Trophoblast cell (in vitro differentiated cells and primary cell): ENCODE measurements at regions not wholly inside any gene's neighbourhood (a gene's known extent, or its start where the extent isn't known, plus 50 kb on each side); places are given as distances from the start of the nearest gene placed in this dataset.

Experiments used
- DNase-seq, 2 donors: peaks; one replicate each; pipeline ENCODE4 v3.0.0-alpha.2; 2016
- H2AFZ ChIP-seq: 2 replicates; pipeline ENCODE4 v1.6.1; 2013; ENCODE audit warnings: low read length, moderate library complexity, mild to moderate bottlenecking; ENCODE audit not compliant: insufficient read depth, poor library complexity
- H2AK5ac ChIP-seq: 2 replicates; pipeline ENCODE4 v1.6.1; 2013; ENCODE audit warnings: mild to moderate bottlenecking, low read length
- H2BK120ac ChIP-seq: 2 replicates; pipeline ENCODE4 v1.6.1; 2013; ENCODE audit warnings: low read length, mild to moderate bottlenecking, moderate library complexity; ENCODE audit not compliant: insufficient read depth, poor library complexity
- H2BK12ac ChIP-seq: 2 replicates; pipeline ENCODE4 v1.6.1; 2013; ENCODE audit warnings: mild to moderate bottlenecking, low read length, moderate library complexity
- H2BK5ac ChIP-seq: 2 replicates; pipeline ENCODE4 v1.6.1; 2013; ENCODE audit warnings: low read length, low read depth, moderate library complexity, mild to moderate bottlenecking; ENCODE audit not compliant: poor library complexity
- H3K14ac ChIP-seq: 2 replicates; pipeline ENCODE4 v1.6.1; 2013; ENCODE audit warnings: mild to moderate bottlenecking, low read length
- H3K18ac ChIP-seq: 2 replicates; pipeline ENCODE4 v1.6.1; 2013; ENCODE audit warnings: mild to moderate bottlenecking, low read length
- H3K23ac ChIP-seq: 2 replicates; pipeline ENCODE4 v1.6.1; 2013; ENCODE audit warnings: low read length
- H3K27ac ChIP-seq: 2 replicates; pipeline ENCODE4 v1.5.1; 2013; ENCODE audit warnings: low read depth, mild to moderate bottlenecking, inconsistent platforms, low read length, moderate library complexity
- H3K27me3 ChIP-seq: 2 replicates; pipeline ENCODE4 v1.6.1; 2013; ENCODE audit warnings: inconsistent platforms, mild to moderate bottlenecking, low read length, moderate library complexity; ENCODE audit not compliant: insufficient read depth
- H3K36me3 ChIP-seq, 2 experiments: 1 replicate in 1 of 2; 2 replicates in 1 of 2; pipeline ENCODE4 v1.6.1; 2013; ENCODE audit warnings: low read length in 2 of 2, mild to moderate bottlenecking in 2 of 2, moderate library complexity in 1 of 2; ENCODE audit not compliant: insufficient read depth in 2 of 2, control insufficient read depth in 1 of 2
- H3K4ac ChIP-seq: 2 replicates; pipeline ENCODE4 v1.6.1; 2013; ENCODE audit warnings: low read depth, mild to moderate bottlenecking, low read length, moderate library complexity
- H3K4me1 ChIP-seq, 2 experiments: 1 replicate in 1 of 2; 2 replicates in 1 of 2; pipeline ENCODE4 v1.6.1; 2013; ENCODE audit warnings: low read length in 2 of 2, mild to moderate bottlenecking in 2 of 2, moderate library complexity in 1 of 2; ENCODE audit not compliant: insufficient read depth in 2 of 2, control insufficient read depth in 1 of 2
- H3K4me2 ChIP-seq: 2 replicates; pipeline ENCODE4 v1.6.1; 2013; ENCODE audit warnings: inconsistent platforms, mild to moderate bottlenecking, low read length, moderate library complexity
- H3K4me3 ChIP-seq: 2 replicates; pipeline ENCODE4 v1.5.1; 2013; ENCODE audit warnings: mild to moderate bottlenecking, low read depth, low read length, inconsistent platforms
- H3K79me1 ChIP-seq: one replicate; pipeline ENCODE4 v1.6.1; 2013; ENCODE audit warnings: low read length
- H3K79me2 ChIP-seq: 2 replicates; pipeline ENCODE4 v1.6.1; 2013; ENCODE audit warnings: low read length, mild to moderate bottlenecking; ENCODE audit not compliant: control insufficient read depth, insufficient read depth, poor library complexity
- H3K9ac ChIP-seq: 2 replicates; pipeline ENCODE4 v1.6.1; 2013; ENCODE audit warnings: mild to moderate bottlenecking, low read length
- H3K9me3 ChIP-seq: 2 replicates; pipeline ENCODE4 v1.6.1; 2013; ENCODE audit warnings: low read depth, mild to moderate bottlenecking, control low read depth, inconsistent platforms, low read length; ENCODE audit not compliant: insufficient read depth
- H4K12ac ChIP-seq: 2 replicates; pipeline ENCODE4 v1.6.1; 2013; ENCODE audit warnings: low read depth, mild to moderate bottlenecking, low read length, moderate library complexity
- H4K8ac ChIP-seq: 2 replicates; pipeline ENCODE4 v1.6.1; 2013; ENCODE audit warnings: low read depth, mild to moderate bottlenecking, low read length, moderate library complexity
- H4K91ac ChIP-seq: one replicate; pipeline ENCODE4 v1.6.1; 2013; ENCODE audit warnings: low read depth, mild to moderate bottlenecking, low read length, moderate library complexity
- WGBS: extraction: QIAGEN DNeasy Blood & Tissue Kit; methylation state at CpG from one replicate; pipeline ENCODE4 v1.1.7; 2013; ENCODE audit warnings: missing lambda C conversion rate; ENCODE audit not compliant: insufficient read length, insufficient coverage; ENCODE audit errors: extremely low coverage; 5-methylcytosine and 5-hydroxymethylcytosine counted together

DNA sequence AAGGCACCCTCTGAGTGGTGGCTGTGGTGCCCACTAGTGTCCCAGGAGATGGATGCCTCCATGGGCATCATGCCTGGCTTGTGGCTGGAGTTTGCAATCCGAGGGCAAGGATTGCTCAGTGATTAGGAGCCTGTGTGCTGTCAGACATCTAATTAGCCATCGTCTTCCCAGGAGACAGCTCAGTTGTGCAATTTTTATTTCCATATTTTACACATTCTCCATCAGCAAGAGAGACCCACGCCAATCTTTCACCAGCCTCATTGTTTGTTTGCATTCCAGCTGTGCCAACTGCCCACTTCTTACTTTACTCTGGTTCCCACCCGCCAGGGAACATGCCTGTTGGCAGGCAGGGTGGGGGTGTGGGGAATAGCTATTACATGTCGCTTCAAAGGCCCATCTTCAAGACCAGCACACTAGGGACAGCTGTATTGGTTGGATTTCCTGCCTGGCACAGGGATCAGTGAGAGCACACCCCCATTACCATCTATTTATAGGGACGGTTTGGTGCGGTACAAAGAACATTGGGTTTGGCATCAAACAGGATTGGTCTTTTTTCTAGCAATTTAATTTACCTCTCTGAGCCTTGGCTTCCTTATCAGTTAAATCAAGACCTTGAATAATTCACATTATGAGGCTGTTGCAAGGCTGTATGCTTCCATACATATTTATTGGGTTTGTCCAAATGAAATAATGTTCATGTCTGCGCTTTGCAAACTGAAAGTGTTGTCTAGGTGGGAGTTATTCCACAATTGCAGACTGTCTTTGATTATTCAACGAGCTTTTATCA is 80.7 kb upstream of the NAV2 start:
- H3K4ac ChIP-seq: no peak overlapping the region
- no peak overlapping the region for H3K23ac ChIP-seq
- H3K9me3 ChIP-seq: no peaks in the 10 kb centered on the region
- H3K18ac ChIP-seq: no peak overlapping the region
- DNase-seq: no peak
- no peak overlapping the region for H3K4me3 ChIP-seq
- H3K14ac ChIP-seq: no peak overlapping the region
- no peak overlapping the region for H4K8ac ChIP-seq
- no peak overlapping the region for H3K4me2 ChIP-seq
- no peaks in the 10 kb centered on the region for H3K79me1 ChIP-seq
- no peaks in the 10 kb centered on the region for H3K27me3 ChIP-seq
- H4K12ac ChIP-seq: no peak overlapping the region
- H2AK5ac ChIP-seq: no peak overlapping the region
- H3K4me1 ChIP-seq: peaks cover 2 to 7% of the 10 kb centered on the region in 2 experiments
- H3K9ac ChIP-seq: no peak overlapping the region
- H3K36me3 ChIP-seq: no peaks in the 10 kb centered on the region
- no peak overlapping the region for H2BK5ac ChIP-seq
- H2BK12ac ChIP-seq: no peak overlapping the region
- no peaks in the 10 kb centered on the region for H3K79me2 ChIP-seq
- H2BK120ac ChIP-seq: no peak overlapping the region
- H4K91ac ChIP-seq: no peak overlapping the region
- no CpG with 5 or more reads among the region's 9 CpGs for WGBS
- H3K27ac ChIP-seq: no peak overlapping the region
- no peak overlapping the region for H2AFZ ChIP-seq

DNA sequence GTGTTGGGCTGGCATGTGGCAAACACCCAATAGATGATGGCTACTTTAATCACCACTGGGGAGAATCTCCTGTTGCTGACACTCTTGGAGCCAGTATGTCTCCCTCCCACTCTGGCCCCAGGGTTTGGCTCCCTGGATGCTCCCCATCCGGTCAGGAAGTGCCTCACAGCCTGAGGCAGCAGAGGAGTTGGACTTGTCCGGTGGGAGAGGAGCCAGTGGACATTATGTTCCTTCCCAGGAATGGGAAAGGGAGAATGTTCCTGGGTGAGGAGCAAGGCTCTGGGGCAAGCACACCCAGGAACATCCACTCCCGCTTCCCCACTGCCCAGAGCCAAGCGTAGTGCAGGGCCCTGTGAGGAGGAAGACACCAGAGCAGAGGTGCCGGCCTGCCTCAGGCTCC is 84.6 kb upstream of the NAV2 start:
- H3K9me3 ChIP-seq: peaks cover 5% of the 10 kb centered on the region
- DNase-seq: peak in 1 of 2 donors; percentile 24
- H3K4ac ChIP-seq: no peak overlapping the region
- H2AFZ ChIP-seq: no peak overlapping the region
- no peak overlapping the region for H2BK120ac ChIP-seq
- H3K79me2 ChIP-seq: no peaks in the 10 kb centered on the region
- H3K4me1 ChIP-seq: peaks cover 2 to 7% of the 10 kb centered on the region in 2 experiments
- WGBS: no CpG with 5 or more reads among the region's 5 CpGs
- H3K18ac ChIP-seq: no peak overlapping the region
- no peak overlapping the region for H3K4me2 ChIP-seq
- no peak overlapping the region for H3K4me3 ChIP-seq
- H3K27me3 ChIP-seq: no peaks in the 10 kb centered on the region
- H4K12ac ChIP-seq: no peak overlapping the region
- no peak overlapping the region for H2AK5ac ChIP-seq
- H4K8ac ChIP-seq: no peak overlapping the region
- no peak overlapping the region for H3K23ac ChIP-seq
- no peak overlapping the region for H2BK12ac ChIP-seq
- no peak overlapping the region for H4K91ac ChIP-seq
- H3K27ac ChIP-seq: no peak overlapping the region
- no peaks in the 10 kb centered on the region for H3K79me1 ChIP-seq
- H3K14ac ChIP-seq: no peak overlapping the region
- H3K9ac ChIP-seq: no peak overlapping the region
- H3K36me3 ChIP-seq: no peaks in the 10 kb centered on the region
- H2BK5ac ChIP-seq: no peak overlapping the region

DNA sequence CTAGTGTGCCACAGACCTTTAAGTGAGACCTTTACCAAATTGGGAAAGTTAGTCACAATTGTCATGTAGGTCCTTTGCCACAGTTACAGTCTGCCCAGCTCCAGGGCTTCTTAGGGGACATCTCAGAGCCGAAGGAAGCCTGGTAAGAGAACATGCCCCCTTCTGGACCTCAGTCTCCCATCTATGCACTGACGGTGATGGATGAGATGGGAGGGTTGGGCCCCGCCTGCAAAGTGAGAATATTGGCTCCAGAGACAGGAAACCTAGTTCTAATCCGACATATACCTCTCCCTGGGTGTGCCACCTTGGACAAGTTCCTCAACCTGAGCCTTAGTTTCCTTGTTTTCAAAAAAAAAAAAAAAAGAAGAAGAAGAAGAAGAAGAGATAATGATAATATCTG is 85.1 kb upstream of the NAV2 start:
- peaks cover 2 to 7% of the 10 kb centered on the region in 2 experiments for H3K4me1 ChIP-seq
- H3K18ac ChIP-seq: no peak overlapping the region
- H3K9me3 ChIP-seq: peaks cover 5% of the 10 kb centered on the region
- no peak overlapping the region for H3K9ac ChIP-seq
- no peak overlapping the region for H3K4me3 ChIP-seq
- no peaks in the 10 kb centered on the region for H3K36me3 ChIP-seq
- H2AFZ ChIP-seq: no peak overlapping the region
- no peak overlapping the region for H4K12ac ChIP-seq
- H4K8ac ChIP-seq: no peak overlapping the region
- no peaks in the 10 kb centered on the region for H3K27me3 ChIP-seq
- H3K79me1 ChIP-seq: no peaks in the 10 kb centered on the region
- H3K4me2 ChIP-seq: no peak overlapping the region
- no peak overlapping the region for H3K23ac ChIP-seq
- H2BK12ac ChIP-seq: no peak overlapping the region
- H2BK5ac ChIP-seq: no peak overlapping the region
- no CpG with 5 or more reads among the region's 4 CpGs for WGBS
- no peak overlapping the region for H2AK5ac ChIP-seq
- DNase-seq: no peak
- H4K91ac ChIP-seq: no peak overlapping the region
- no peak overlapping the region for H3K14ac ChIP-seq
- no peak overlapping the region for H3K27ac ChIP-seq
- H2BK120ac ChIP-seq: no peak overlapping the region
- H3K4ac ChIP-seq: no peak overlapping the region
- no peaks in the 10 kb centered on the region for H3K79me2 ChIP-seq

DNA sequence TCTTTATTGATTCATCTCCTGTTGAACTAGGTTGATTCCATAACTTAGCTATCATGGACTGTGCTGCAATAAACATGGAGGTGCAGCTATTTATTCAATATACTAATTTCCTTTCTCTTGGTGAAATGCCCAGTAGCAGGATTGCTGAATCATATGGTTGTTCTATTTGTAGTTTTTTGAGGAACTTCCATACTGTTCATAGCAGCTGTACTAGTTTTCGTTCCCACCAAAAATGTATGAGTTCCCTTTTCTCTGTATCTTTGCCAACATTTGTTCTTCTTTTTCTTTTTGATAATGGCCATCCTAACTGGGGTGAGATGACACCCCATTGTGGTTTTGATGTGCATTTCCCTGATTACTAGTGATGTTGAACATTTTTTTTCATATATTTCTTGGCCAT is 87.2 kb upstream of the NAV2 start:
- Histone ChIP-seq H3K79me1 (no peaks in the 10 kb centered on the region), H4K12ac (no peak overlapping the region), H3K9me3 (peaks cover 5% of the 10 kb centered on the region), H3K4me1 (peaks cover 2 to 7% of the 10 kb centered on the region in 2 experiments), H2BK5ac (no peak overlapping the region), H3K27me3 (no peaks in the 10 kb centered on the region), H3K9ac (no peak overlapping the region), H3K14ac (no peak overlapping the region), H3K4me3 (no peak overlapping the region), H3K27ac (no peak overlapping the region), H3K4ac (no peak overlapping the region), H2BK120ac (no peak overlapping the region), H3K4me2 (no peak overlapping the region), H3K23ac (no peak overlapping the region), H2AFZ (no peak overlapping the region), H3K18ac (no peak overlapping the region), H4K91ac (no peak overlapping the region), H3K36me3 (no peaks in the 10 kb centered on the region), H2AK5ac (no peak overlapping the region), H3K79me2 (no peaks in the 10 kb centered on the region), H4K8ac (no peak overlapping the region), H2BK12ac (no peak overlapping the region)
- no CpG with 5 or more reads among the region's 1 CpG for WGBS
- peak in 1 of 2 donors; percentile 13 for DNase-seq
